ENCODE measurements at regions not wholly inside any gene's neighbourhood (a gene's known extent, or its start where the extent isn't known, plus 50 kb on each side); places are given as distances from the start of the nearest gene placed in this dataset.

DNA sequence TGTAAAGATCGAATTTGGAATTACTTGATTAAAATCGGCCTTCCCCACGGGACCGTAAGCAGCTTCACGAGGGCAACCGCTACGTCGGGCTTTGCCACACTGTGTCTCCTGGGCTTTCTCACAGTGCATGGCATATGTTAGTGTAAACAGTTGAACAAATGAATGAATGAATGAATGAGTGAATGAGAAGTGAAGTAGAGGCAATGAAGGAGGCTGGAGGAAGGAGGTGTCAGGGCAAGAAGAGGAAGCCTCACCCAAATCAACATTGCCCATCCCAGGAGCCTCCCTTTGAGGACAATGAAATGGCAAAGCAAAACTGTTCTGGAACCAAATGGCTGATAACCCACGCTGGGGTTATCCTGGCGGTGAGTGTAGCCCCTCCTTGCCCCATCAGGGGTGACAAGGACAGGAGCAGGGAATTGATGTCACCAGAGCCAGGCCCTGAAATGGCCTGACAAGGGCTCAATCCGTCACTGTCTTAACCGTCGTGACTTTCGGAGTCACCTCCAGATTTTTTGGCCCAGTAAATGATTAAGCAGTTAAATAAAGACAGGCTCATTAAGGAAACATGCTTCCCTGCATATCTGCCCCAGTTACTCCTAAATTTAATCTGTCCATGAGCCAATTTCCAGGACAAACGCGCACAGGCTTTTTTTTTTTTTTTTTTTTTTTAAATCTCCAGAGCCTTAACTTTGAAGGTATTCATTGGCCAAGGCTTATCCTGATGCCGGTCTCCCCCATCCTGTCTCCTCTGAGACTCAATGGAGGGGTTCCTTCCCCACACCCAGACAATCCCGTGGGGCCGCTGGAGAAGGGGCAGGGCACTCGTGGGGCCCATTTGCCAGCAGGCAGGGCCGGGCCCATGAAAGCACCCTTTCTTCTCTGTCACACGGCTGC is 88.4 kb upstream of the BOD1 start:
- TF ChIP-seq ZNF775 (CRISPR knock-in tag; IDR thresholded peaks at IDR 0.05; ENCODE audit: borderline replicate concordance) (no peak), PBX3 (CRISPR knock-in tag; IDR thresholded peaks at IDR 0.05; ENCODE audit: borderline replicate concordance) (no peak), POLR2A (IDR thresholded peaks at IDR 0.05; ENCODE audit: insufficient read depth in 1 of 2, low read depth in 2 of 2, low read length in 2 of 2) (no peak)
- TF ChIP-seq, protein P1, sequence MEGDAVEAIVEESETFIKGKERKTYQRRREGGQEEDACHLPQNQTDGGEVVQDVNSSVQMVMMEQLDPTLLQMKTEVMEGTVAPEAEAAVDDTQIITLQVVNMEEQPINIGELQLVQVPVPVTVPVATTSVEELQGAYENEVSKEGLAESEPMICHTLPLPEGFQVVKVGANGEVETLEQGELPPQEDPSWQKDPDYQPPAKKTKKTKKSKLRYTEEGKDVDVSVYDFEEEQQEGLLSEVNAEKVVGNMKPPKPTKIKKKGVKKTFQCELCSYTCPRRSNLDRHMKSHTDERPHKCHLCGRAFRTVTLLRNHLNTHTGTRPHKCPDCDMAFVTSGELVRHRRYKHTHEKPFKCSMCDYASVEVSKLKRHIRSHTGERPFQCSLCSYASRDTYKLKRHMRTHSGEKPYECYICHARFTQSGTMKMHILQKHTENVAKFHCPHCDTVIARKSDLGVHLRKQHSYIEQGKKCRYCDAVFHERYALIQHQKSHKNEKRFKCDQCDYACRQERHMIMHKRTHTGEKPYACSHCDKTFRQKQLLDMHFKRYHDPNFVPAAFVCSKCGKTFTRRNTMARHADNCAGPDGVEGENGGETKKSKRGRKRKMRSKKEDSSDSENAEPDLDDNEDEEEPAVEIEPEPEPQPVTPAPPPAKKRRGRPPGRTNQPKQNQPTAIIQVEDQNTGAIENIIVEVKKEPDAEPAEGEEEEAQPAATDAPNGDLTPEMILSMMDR (CRISPR knock-in tag; IDR thresholded peaks at IDR 0.05): no peak
- TF ChIP-seq, protein P2, sequence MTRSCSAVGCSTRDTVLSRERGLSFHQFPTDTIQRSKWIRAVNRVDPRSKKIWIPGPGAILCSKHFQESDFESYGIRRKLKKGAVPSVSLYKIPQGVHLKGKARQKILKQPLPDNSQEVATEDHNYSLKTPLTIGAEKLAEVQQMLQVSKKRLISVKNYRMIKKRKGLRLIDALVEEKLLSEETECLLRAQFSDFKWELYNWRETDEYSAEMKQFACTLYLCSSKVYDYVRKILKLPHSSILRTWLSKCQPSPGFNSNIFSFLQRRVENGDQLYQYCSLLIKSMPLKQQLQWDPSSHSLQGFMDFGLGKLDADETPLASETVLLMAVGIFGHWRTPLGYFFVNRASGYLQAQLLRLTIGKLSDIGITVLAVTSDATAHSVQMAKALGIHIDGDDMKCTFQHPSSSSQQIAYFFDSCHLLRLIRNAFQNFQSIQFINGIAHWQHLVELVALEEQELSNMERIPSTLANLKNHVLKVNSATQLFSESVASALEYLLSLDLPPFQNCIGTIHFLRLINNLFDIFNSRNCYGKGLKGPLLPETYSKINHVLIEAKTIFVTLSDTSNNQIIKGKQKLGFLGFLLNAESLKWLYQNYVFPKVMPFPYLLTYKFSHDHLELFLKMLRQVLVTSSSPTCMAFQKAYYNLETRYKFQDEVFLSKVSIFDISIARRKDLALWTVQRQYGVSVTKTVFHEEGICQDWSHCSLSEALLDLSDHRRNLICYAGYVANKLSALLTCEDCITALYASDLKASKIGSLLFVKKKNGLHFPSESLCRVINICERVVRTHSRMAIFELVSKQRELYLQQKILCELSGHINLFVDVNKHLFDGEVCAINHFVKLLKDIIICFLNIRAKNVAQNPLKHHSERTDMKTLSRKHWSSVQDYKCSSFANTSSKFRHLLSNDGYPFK (CRISPR knock-in tag; IDR thresholded peaks at IDR 0.05; ENCODE audit: borderline replicate concordance): no peak
- TF ChIP-seq, protein P3, sequence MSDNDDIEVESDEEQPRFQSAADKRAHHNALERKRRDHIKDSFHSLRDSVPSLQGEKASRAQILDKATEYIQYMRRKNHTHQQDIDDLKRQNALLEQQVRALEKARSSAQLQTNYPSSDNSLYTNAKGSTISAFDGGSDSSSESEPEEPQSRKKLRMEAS (IDR thresholded peaks at IDR 0.05): no peak

All from HepG2 (cell line).